Mammary epithelial cell (primary cell): ENCODE measurements at regions not wholly inside any gene's neighbourhood (a gene's known extent, or its start where the extent isn't known, plus 50 kb on each side); places are given as distances from the start of the nearest gene placed in this dataset.

Source experiments
- CTCF ChIP-seq, 2 donors: IDR thresholded peaks in 1 of 2; conservative IDR thresholded peaks in 1 of 2; 2 replicates each; pipeline ENCODE4 v1.5.1; 2011 to 2012; ENCODE audit warnings: inconsistent platforms in 2 of 2, low read length in 2 of 2, mild to moderate bottlenecking in 2 of 2, control low read depth in 1 of 2, low read depth in 1 of 2; ENCODE audit not compliant: insufficient read depth in 1 of 2; ENCODE audit errors: extremely low read depth in 1 of 2
- EZH2 ChIP-seq: IDR thresholded peaks from 2 replicates; pipeline ENCODE4 v1.6.1; 2012; ENCODE audit warnings: low read length, inconsistent platforms, borderline replicate concordance

- TF ChIP-seq CTCF (conservative IDR thresholded peaks at IDR 0.05 in 1 of 2, IDR thresholded peaks at IDR 0.05 in 1 of 2; ENCODE audit: extremely low read depth in 1 of 2, insufficient read depth in 1 of 2, low read depth in 1 of 2, low read length in 2 of 2) (no peak), EZH2 (no peak)
Observed at GRCh38 chr16:85504242-85504641, 108.9 kb upstream of the GSE1 start.
